LoVo (cell line): ENCODE measurements at regions not wholly inside any gene's neighbourhood (a gene's known extent, or its start where the extent isn't known, plus 50 kb on each side); places are given as distances from the start of the nearest gene placed in this dataset.

Experiments used
- DNase-seq: peaks from one replicate; pipeline ENCODE4 v3.0.0-alpha.2; 2016; ENCODE audit warnings: low spot score

DNA sequence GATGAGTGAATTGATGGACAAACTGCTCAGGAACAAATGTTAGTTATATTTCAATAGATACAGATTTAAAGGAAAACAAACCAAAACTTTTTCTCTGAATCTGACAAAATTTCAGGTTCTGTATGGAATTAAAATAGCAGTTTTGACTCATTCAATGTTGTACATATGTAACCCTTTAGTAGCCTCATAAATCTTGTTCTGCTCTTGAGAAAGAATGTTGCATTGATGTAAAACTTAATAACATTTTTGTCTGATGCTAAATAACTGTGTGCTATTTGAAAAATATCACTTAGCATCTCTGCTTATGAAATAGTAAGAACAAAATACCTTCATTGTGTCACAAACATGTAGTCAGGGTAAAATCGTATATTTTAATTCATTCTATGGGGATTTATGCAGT lies 168.9 kb upstream of the NOVA1 start:
- DNase-seq, result no peak

DNA sequence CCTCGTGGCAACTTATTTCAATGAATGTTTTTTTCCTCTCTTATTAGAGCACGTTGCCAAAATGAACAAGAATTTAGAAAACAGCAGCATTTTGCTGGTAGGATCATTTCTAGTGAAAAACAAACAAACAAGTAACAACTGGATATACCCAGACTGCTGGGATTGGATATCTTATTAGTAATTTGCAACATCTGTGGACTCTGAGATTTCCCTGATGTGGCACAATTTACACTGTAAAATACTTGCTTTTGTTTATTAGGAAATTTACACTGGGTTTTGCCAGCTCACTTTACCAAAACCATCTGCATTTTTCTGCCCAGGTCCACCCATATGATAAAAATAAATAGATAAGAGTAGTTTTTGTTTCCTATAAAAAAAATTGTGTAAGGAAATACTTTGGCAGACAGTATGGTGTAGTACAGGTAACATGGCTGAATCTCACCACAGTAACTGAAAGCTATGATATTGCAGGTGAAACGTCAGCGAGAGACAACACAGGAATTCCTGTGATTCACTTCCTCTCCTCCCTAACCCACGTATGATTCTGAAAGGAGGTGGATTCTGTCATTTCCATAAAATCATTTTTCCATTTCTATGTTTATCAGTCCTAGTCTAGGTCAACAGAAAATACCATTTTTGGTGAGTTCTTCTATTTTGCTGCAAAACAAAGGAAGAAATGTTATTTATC lies 176.2 kb upstream of the NOVA1 start:
- DNase-seq, result no peak

DNA sequence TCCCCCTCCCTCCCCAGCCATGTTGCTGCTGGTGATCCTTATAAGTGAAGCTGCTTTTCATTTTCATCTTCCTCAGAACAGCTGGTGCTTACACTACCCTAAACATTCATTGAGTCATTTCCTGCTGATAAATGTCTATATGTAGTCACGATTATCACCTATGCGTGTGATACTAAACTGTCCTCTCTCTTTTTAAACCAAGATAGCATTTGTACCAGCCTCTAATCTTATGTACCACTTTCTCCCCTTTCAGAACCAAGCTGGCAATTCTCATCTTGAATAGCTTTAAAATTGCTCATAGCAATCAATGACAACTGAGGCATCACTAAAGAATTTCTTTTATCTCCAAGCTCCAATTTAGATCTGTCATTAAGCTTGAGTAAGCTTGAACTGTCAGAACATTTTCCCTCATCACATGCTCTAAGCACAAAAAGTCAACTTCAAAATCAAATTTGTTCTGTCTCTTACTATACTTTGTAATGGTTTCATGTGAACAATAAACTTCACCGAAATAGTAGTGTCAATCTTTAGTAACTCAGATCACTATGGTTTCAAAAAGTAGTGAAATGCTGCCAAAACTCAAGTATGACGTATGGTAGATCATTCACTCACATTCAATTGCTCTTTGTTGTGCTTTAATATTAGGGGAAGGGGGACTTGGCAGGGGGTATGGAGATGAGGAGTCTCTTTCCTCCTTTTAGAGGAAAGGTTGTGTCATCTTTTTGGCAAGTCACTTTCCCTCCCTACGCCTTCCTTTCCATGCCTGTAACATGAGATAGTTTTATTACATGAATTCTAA lies 178.1 kb upstream of the NOVA1 start:
- no peak for DNase-seq

DNA sequence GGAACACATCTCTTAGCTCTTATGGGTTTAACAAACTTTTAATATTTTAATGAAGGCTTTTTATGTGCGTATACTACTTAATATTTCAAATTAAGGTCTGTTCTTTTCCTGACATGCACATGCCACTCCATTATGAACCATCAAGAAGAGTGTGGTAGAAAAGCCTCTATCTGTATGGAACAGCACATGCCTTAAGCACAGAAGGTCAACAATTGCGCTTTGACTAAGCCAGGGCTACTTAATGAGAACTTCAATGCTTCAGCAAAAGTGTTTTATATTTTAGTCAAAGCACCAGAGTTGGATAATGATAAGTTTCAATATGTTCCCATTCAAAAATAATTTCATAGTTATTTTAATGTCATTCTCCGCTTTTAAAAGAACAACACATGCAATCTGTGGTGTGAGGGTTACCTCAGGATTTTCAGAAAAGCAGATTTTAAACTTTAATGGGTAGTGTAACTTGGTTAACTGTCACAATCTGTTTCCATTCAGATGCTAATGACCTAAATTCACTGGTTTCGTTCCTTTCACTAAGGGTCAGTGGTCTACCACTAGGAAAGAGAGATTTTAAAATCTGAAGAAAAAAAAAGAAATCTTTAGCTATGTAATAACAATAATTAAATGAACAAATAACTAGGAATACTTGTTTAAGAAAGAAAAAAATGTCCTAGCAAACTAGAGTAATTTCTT lies 193.4 kb upstream of the NOVA1 start:
- no peak for DNase-seq

DNA sequence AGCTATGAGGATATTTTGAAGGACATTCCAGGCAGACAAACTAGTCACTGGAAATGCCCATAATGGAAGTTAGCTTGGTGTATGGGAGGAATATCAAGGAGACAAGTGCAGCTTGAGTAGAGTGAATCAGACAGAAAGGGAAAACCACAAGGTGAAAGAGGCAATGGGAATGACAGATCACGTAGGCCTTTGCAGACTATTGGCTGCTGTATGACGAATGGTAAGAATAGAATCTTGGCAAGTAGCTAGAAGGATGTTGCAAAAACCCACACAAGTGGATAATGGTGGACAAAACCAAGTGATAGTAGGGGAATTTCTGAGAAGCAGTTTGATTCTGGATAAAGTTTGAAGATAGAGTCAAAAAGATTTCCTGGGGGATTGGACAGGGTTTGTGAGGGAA lies 196.9 kb upstream of the NOVA1 start:
- DNase-seq, result no peak

DNA sequence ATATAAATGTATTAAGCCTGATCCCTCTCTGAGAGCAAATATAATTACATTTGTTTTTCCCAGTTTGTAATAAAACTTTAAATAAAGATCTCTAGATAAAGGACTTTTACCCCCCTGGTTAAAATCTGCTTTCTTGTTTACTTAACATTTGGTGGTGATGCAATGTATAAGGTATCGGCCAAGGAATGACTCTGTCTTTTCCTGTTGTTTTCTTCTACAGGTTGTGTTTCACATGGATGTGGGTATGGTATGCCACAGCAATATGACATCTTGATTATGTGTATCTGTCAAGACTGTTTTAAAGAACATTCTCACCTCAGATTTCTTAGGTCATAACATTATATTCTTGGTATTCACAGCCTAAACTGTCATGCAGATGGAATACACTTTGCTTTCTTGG lies 210.6 kb upstream of the NOVA1 start:
- no peak for DNase-seq

DNA sequence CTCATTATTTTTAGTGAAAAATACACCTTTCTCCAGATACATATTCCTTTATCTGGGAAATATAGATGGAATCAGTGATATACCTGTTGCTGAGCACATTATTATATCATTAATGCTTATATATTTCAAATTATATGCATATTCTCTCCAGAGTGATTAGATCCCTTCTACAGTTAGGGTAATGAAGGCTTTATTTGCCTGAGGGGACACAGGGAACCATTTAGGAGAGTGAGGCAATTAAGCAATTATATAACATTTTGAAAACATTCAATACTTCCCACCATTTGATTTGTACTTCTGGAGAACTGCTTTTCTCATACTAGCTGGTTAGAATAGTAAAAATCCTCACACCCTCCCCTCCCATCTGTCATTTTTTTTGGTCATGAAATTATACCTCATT lies 212.8 kb upstream of the NOVA1 start:
- DNase-seq, result no peak

DNA sequence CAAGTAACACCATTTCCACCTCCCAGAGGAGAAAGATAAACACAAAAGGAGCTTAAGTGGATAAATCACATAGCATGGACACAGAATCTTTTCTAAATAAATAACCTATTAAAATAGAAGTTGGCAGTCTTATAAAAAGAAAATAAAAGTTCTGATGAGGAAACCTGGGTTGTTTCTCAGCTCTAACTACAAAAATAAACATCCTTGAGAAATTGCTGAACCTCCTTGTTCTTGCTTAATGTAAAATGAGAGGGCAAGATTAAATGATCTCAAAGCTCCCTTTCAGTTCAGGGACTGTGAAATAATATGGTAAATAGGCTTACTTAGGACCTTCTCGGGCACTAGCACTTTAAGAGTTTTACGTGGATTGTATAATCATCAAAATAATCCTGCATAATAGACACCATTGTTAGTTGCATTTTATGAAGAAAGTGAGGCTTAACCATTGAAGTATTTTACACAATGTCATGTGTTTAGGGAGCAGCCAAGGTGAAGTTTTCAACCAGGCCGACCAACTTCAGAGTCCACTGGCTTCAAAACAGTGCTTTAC lies 214.0 kb upstream of the NOVA1 start:
- no peak for DNase-seq

DNA sequence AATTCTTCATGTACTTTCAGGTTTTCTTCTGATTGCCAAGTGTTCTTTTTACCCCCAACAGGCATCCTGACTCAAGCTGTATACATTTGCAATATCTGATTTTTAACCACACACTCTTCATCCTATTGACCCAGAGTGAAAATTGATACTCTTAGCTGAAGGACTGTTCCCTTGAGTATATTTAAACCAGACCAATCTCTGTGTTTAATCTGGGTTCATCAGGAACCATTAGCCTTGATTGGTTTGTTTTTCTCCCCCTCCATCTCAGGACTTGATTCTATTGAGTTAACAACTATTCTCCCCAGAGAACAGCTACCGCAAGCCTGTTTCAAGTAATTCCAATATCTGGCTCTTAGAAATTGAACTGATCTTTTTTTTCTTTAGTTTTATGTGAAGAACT lies 222.3 kb upstream of the NOVA1 start:
- no peak for DNase-seq

DNA sequence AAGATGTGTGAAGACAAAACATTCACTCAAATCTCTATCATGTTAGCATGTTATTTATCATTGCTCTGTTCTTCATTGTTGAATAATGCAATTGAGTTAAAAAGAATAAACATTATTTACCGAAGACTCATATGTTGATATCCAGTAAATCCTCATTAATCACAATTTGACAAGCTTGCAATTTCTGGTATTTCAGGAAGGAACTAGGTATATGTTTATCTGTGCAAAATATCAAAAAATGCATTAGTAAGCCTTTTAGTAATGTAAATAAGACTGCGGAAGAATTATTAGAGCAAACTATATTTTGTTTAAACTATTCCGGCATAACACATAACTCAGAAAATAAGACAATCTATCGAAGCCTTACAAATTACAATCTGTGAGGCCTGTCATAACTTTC lies 222.7 kb upstream of the NOVA1 start:
- DNase-seq, result no peak

DNA sequence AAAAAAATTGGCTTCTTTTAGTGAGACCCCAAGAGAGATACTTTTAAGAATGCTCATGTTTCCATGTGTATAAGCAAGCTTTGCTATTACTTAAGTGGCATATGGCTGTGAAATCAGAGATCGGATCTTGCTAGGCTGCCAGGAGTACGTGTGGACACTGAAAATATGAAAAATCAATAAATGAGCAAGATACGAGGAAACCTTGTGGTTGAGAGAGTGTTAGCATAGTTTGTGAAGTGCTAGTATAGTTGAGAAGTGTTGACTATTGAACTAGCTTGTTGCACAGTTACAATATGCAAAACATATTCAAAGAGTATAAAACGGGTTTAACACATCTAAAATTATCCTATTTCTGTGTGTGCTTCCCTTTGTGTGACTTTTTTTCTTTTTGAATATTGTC lies 230.9 kb upstream of the NOVA1 start:
- no peak for DNase-seq

DNA sequence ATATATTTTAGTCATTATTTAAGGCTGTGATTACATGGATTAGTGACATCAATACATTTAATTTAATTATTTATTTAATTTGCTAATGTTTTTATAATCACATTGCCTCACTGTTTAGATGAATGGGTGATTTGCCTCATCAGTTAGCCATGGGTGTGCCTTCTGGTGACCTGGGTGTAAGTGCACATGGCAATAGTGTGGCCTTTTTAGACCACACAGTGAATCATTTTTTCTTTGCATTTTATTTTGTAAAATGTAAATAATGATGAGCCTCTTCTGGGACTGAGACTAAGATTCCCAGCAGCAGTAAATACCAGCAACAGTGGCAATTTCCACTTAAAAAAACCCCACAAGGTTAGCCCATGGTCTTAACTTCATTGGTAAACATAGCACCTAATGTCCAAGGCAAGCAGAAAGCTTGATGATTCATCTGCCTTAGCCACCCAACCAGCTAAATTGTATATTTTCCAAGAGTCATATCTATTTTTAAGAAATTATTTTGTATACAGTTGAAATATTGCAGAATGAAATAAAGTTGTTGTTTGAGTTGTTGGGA lies 235.9 kb upstream of the NOVA1 start:
- DNase-seq, result no peak

DNA sequence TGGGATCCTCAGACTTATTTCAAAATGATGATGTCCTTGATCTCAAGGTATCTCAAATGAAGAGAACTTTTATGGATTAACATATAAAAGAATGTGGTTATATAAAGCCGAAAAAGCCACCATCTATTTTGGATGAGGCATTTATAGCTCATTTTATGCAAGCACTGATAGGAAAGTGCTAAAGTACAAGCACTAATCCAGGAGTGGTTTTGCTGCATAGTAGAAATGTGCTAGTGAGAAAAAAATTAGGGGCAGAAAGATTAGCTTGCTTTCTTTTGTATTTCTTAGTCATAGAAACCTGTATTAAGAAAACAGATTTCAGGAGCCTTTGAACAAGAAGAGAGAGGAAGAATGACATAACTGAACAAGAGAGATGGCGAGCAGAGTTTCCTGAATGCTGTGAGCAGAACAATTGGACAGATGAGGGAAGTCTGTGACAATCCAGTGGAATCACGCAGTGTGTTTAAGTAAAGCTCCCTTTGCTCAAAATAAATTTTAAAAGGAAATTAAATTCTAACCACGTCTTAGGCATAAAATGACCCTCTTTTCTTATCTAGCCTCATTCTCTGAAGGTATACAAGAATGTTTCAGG lies 238.2 kb upstream of the NOVA1 start:
- no peak for DNase-seq

DNA sequence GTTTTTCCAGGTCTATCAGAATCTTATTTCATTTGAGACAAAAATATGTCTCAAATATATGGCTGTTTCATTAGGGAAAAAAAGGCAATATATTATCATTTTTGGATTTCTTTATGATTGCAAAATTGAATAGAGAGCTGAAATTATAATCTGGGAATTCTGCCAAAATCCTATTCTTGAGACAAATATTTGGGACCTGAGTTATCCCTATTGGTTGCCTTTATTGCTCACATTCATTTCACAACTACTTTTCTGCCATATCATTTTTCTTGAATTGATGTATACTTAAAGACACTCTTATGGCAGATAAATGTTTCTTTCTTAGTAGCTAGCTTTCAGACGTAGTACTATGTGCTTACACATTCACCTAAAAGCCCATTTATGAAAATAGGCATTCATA lies 241.6 kb upstream of the NOVA1 start:
- DNase-seq, result no peak

DNA sequence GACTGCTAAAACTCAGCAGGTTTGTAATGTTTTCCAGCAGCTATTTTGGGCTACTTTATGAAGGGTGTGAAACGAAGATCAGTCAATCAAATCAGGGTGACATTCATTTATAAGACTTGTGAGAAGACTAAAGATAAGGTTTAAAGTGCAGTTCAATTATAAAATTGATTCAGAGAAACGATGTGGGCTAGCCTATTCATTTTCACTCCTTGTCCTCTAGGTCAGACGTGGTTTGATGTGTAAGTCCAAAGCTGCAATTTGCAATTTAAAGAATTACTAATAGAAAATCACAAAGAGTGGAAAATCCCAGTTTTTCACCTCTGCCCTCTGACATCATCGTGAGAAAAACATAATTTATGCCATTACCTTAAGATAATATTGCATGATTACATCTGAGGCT lies 243.5 kb upstream of the NOVA1 start:
- no peak for DNase-seq

DNA sequence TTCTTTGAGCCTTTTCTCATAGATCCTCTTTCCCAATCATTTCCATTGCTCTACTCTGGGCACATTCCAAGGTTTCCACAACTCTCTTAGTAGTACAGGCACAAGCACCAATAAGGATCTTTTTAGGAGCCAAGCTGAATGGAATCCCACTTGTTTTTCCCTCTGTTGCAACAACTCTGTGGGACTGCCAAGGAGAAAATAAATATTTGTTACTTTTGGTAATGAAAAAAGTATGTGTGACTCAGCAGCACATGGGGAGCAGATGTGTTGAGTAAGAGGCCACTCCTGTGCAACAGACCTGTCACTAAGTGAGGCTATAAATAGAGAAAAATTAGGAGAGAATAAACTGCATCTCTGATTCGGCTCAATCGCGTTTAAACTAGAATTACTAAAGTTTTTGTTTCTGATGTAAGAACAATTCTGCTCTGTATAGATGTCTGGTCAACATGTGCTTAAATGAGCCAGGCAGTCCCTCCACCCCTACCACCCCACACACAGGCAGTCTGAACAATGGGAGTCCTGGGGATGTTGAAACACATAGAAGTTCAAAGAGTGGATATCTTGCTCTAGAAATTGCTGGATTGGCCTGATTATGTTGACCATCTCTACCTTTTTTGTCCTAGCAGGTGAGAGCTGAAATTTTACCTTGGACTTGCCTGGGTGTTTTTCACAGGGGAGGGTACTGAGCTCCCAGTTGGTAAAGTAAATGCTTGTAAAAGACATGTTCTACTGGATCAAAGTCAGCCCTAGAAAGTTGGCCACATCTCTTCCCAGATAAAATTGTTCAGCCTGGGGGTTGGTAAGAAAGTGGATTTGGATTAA lies 244.3 kb upstream of the NOVA1 start:
- DNase-seq, result peak; percentile 1

DNA sequence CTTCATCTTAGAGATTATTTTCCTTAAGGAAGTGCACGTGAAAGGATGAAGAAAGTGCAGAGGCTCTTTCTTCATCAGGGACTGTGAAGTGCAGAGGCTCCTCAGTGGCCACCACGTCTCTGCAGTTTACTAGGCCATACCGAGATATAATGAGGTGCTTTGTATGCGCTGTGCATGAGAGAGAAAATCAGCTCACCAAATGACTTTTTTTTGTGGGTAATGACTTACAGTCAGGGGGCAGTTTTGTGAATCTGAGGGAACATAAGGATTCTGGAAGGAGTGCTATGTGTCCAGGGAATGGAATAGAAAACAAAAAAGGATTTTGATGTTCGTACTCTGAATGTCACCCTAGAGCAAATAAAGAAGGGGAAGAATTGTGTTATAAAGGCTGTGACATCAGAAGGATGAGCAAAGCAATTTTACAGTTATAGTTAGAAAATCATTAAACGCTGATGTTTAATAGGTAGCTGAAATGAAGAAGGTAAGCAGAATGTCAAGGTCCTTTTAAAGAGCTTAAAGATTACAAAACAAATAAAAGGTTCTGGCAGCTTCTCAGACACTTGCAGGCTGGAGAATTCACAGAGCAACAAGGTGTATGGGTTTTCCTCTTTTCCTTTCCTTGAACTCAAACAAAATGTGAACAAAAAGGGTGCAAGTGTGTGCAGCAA lies 247.5 kb upstream of the NOVA1 start:
- no peak for DNase-seq

DNA sequence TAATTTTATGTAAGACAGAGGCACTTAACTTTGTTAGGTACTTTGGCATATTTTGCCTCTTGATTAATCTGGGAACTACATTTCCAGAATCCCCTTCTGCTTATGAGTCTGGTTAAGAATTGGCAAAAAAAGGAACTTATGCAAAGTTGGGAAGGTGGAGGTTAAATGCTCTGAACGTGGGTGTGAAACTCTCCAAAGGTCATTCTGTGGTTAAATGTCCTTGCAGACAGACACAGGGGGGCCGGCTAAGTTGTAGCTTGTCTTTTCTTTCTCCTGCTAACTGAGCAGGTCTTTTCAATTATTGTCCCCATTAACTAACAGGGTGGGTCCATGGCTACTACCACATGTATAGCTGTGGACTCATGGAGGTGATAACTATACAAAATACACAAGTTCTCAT lies 248.6 kb upstream of the NOVA1 start:
- no peak for DNase-seq

DNA sequence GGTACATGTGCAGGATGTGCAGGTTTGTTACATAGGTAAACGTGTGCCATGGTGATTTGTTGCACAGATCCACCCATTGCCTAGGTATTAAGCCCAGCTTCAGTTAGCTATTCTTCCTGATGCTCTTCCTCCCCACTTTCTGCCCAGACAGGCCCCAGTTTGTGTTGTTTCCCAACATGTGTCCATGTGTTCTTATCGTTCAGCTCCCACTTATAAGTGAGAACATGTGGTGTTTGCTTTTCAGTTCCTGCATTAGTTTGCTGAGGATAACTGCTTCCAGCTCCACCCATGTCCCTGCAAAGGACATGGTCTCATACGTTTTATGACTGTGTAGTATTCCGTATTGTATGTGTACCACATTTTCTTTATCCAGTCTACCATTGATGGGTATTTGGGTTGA lies 251.7 kb upstream of the NOVA1 start:
- DNase-seq, result no peak

DNA sequence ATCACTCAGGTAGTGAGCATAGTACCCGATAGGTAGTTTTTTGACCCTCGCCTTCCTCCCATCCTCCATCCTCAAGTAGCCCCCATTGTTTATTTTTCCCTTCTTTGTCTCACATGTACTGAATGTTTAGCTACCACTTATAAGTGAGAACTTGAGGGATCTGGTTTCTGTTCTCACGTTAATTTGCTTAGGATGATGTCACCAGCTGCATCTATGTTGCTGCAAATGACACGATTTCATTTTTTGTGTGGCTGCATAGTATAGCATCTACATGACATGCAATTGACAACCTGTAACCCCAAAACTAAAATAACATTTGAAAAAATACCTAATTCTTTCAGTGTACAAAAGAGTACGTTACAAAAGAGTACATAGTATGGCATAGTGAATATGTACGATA lies 254.0 kb upstream of the NOVA1 start:
- no peak for DNase-seq
